ENCODE measurements at regions not wholly inside any gene's neighbourhood (a gene's known extent, or its start where the extent isn't known, plus 50 kb on each side); places are given as distances from the start of the nearest gene placed in this dataset.

GRCh38 chr15:70459312-70459711 is 304.0 kb downstream of the UACA start:
- no peak for TF ChIP-seq GATA2 (IDR thresholded peaks at IDR 0.05; ENCODE audit: low read depth, low read length)
- TF ChIP-seq GATA3 (IDR thresholded peaks at IDR 0.05; ENCODE audit: low read depth, low read length), result no peak
